Kidney glomerular epithelial cell (primary cell): ENCODE measurements at regions not wholly inside any gene's neighbourhood (a gene's known extent, or its start where the extent isn't known, plus 50 kb on each side); places are given as distances from the start of the nearest gene placed in this dataset.
"Not testable (repeated sequence)": the region's sequence is repeated elsewhere in the genome, so short reads cannot be mapped to it uniquely, and the experiment has no call there.

ENCODE experiments used
- DNase-seq: peaks from one replicate; lab custom pipeline; 2025; lab: John Stamatoyannopoulos, UW

- no peak for DNase-seq
Observed at GRCh38 chr11:105432241-105432995, 177.5 kb upstream of the GRIA4 start.

DNA sequence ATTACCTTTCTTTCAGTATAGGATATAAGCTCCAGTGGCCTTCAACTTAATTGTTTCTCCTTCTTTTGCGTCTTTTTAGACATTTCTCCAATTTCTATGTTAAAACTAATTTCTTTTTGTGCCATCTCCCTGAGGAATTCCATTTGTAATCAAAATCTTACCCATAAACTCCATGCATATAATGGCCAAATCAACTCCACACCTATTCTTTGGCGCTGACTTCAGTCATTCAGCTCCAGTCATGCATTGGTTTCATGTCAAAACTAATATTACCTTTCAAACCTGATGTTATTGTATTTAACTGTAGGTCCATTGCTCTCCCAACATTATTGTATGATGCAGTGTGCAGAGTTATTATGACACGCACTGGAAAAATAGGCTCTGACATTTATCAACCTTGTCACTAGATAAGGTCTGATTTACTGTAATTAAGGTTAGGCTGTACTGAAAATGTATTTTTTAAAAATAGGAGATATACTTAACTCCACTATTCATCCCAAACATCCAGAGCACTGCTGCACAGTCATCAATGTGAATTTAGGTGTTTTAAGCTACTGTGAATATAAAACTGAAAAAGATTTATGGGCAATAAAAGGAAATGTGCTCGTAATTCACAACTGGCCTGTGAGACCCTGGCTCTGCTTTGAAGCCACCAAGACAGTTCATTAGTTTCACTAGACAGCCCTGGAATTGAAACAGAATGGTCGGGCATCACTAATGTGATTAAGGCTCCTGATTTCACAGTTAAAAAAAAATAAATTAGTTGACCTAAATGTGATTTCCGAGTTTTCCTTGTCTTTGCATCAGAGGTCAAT, 180.6 kb upstream of the GRIA4 start:
- no peak for DNase-seq

GRCh38 chr11:105407101-105407500, 202.8 kb upstream of the GRIA4 start:
- DNase-seq = no peak

DNA sequence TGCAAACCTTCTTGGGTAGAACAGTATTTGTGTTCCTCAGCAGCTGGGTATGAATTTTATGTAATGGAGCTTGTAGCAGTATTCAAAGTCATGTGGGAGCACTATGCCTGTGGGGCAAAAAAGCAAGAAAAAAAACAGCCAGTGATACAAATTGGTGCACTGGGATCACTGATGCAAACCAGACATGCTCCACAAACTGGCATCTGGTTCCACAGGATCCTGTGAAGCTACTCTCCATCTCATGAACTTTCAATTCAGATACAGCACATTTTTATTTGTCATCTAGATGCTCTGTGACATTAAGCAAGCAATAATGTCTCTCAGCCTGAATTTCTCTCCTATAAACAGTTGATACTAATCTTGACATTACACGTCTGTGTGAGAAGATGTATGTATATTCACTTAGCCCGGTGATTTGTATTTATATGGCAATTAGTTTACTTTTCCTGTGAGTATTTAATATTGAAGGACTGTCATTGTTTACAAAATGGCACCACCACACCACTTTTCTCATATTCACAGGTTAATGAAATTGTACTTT, 208.5 kb upstream of the GRIA4 start:
- no peak for DNase-seq

GRCh38 chr11:105399511-105399910, 210.4 kb upstream of the GRIA4 start:
- DNase-seq = no peak

GRCh38 chr11:105398636-105399035, 211.2 kb upstream of the GRIA4 start:
- DNase-seq = no peak

DNA sequence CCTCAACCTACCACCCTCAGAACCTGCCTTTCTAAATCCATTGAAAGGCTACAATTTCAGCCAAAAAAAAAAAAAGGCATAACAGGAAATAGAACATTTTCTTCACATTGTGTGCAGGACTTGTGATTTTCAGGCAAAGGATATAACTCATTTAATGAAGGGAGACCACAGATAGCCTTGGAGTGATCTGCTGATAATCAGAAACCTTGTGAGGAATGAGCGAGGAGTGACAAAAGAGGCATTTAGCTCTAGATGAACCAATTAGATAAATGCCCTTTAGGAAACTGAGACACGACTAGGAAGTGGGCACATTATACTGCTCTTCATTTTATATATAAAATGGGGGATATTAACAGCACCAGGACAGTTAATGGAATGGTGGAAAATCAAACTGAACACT, 216.5 kb upstream of the GRIA4 start:
- no peak for DNase-seq

DNA sequence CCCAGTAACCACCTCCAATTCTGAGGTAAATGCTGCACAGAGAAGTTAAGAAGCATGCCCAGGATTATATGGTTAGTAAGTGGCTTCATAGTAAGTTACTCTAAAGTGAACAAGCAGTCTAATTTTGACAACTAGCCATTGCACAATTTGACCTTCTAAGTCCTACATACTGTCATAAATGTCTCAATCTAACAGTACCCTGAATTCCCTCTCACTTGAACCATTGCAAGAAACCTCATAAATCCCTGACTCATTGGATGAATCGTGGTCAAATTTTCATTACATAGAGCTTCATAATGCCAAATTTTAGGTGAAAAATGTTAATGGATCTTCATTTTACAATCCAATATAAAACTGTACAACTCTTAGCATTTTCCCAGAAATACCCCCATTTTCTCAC, 217.3 kb upstream of the GRIA4 start:
- DNase-seq = no peak

DNA sequence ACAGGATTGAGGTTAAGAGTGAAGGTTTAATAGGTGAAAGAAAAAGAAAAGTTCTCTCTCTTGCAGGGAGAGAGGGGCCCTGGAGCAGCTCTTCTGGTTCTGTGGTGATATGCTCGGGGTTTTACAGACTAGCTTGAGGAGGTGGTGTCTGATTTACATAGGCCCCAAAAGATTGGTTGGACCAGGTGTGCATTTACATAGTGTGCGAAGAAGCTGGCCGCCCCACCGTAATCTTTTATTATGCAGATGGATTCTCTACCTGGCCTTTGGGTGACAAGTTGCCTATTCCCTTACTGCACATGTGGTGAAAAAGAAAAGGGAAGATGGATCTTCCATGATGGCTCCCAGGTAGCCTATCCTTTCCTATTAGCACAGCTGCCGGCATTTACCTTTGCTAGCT, 219.9 kb upstream of the GRIA4 start:
- DNase-seq = no peak

- DNase-seq = no peak
Observed at GRCh38 chr11:105388006-105388405, 221.9 kb upstream of the GRIA4 start.

- DNase-seq = no peak
Observed at GRCh38 chr11:105381941-105382340, 227.9 kb upstream of the GRIA4 start.

GRCh38 chr11:105377870-105378269, 232.0 kb upstream of the GRIA4 start:
- DNase-seq = no peak

DNA sequence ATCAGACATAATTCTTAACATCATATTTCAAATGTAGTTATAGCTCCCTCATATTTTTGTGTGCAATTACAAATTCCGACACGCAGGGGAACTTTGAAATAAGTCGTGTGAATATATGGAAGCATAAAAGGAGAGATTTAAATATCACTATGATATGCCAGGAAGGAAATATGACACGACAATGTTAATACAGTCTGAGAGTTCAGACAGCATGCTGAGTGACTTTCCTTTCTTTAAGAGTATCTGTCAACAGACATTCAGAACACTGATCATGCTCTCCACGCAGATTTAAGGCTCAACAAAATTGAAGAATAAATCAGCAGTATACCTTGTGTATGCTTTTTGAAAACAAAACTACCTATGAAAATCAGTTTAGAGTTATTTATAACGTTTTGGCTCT, 232.6 kb upstream of the CARD18 start:
- no peak for DNase-seq

DNA sequence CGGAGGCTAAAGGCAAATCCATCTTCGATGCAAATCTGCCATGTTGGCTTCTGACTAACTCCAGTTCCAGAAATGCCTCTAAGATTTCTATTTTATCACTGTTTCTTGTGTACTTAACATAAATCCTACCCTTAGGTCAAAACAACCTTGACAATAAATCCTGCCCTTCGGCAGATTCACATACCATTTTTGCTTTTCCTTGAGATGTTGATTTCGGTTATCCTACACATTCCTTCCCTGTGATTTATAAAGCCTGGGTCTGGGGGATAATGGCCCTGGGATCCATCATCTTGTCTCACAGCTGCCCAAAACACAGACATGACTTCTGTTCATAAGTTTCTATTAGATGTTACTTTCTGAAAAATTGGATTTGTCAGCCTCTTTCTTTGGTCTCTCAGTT, 231.7 kb upstream of the CARD18 start:
- DNase-seq = no peak

GRCh38 chr11:105368711-105369110, 229.1 kb upstream of the CARD18 start:
- DNase-seq = no peak

DNA sequence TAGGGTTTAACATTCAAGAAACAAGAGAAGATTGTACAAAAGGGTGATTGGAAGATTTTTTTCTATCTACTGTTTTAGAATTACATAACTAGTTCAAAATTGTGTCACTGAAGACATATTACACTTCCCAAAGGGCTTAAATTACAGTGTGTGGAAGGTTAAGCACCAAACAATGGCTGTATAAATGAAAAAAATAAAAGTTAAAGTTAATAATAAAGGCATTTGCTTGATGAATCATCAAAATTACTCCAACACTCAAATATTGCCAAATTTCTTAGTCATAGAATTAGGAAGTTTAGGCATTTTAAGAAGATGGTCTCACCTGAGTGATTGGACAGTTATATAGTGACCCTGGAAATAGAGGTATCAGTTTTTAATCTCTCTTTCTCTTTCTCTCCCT, 227.6 kb upstream of the CARD18 start:
- DNase-seq = no peak

- DNase-seq = no peak
Observed at GRCh38 chr11:105361651-105362050, 222.1 kb upstream of the CARD18 start.

GRCh38 chr11:105357764-105358163, 218.2 kb upstream of the CARD18 start:
- DNase-seq = peak; percentile 6

DNA sequence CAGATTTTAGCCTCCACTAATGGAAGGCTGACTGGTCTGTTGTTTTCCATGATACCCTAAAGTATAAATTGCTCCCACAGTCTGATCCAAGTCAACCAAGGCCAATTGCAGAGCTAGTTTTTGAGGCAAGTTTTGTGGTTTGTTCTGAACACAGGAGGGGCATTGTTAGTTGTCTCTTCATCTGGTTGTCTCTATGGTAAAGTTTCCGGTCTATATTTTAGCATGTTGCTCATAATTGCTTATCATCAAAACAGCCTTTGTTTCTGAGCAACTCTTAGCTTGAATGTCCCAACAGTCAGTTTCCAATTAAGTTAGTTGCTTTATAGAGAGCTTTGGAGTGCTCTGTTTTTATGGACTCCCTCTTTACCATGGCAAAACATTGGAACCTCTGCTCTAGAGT, 217.6 kb upstream of the CARD18 start:
- DNase-seq = no peak

GRCh38 chr11:105349867-105350266, 210.3 kb upstream of the CARD18 start:
- DNase-seq = not testable (repeated sequence)

DNA sequence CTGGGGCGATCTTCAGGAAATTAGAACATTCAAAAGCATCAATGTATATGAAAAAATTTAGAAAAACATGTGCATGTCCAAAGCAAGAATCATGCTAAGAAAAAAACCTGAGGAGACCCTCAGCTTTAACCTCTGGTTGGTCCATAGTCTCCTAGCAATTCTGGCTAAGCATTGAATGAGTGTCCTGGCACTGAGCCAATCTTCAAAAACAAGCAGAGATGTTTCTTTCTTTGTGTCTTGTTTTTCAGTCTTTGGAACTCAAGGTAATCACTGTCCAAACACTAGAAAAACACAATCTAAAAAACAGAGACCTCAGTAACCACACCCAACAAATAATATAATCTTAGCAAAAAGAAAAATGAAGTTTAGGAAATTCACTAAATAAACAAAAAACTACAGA, 205.4 kb upstream of the CARD18 start:
- DNase-seq = no peak

GRCh38 chr11:105334025-105334714, 194.6 kb upstream of the CARD18 start:
- DNase-seq = no peak

GRCh38 chr11:105333153-105333552, 193.6 kb upstream of the CARD18 start:
- no peak for DNase-seq
